Right lobe of liver (tissue), 6 donors: ENCODE measurements at regions not wholly inside any gene's neighbourhood (a gene's known extent, or its start where the extent isn't known, plus 50 kb on each side); places are given as distances from the start of the nearest gene placed in this dataset.

Experiments
- ATAC-seq, 4 donors: fragments of 200-7000 bp; cut with Tn5 transposase; one replicate each; pipeline ENCODE4 v1.9.1; 2020; ENCODE audit warnings: mild to moderate bottlenecking in 4 of 4, moderate library complexity in 4 of 4
- DNase-seq, 3 donors: peaks; one replicate each; pipeline ENCODE4 v3.0.0-alpha.2; 2020
- H3K27ac ChIP-seq, 3 donors: fragments of 200-600 bp; one replicate each; pipeline ENCODE4 v1.8.0; 2022
- H3K27me3 ChIP-seq, 2 donors: fragments of 200-600 bp; one replicate each; pipeline ENCODE4 v1.8.0; 2022
- H3K36me3 ChIP-seq, 4 donors: fragments of 200-600 bp; sonication (generic) in 1 of 4; one replicate each; pipeline versions ENCODE4 v1.5.1 to v1.8.0; 2017 to 2022; ENCODE audit warnings: control low read depth in 1 of 4
- H3K4me1 ChIP-seq, 4 donors: fragments of 200-600 bp; sonication (generic) in 1 of 4; one replicate each; pipeline versions ENCODE4 v1.5.1 to v1.8.0; 2017 to 2022; ENCODE audit warnings: control low read depth in 1 of 4
- H3K4me3 ChIP-seq, 3 donors: fragments of 200-600 bp; one replicate each; pipeline ENCODE4 v1.8.0; 2022
- H3K9me3 ChIP-seq, 4 donors: fragments of 200-600 bp; sonication (generic) in 1 of 4; one replicate each; pipeline versions ENCODE4 v1.5.1 to v1.8.0; 2017 to 2022; ENCODE audit warnings: control low read depth in 1 of 4
- POLR2A ChIP-seq: fragments of 450-650 bp; IDR thresholded peaks from one replicate; pipeline ENCODE4 v1.6.1; 2017; ENCODE audit warnings: antibody characterized with exemption, mild to moderate bottlenecking
- WGBS: methylation state at CpG from one replicate; pipeline ENCODE4 v1.1.6; 2018; ENCODE audit warnings: low coverage, low lambda C conversion rate; ENCODE audit not compliant: insufficient coverage; ENCODE audit errors: missing lambda C conversion rate; 5-methylcytosine and 5-hydroxymethylcytosine counted together
- intact Hi-C, 2 donors: fragments of 100-400 bp; cut with DNase I; formaldehyde crosslinking; loops; one replicate each; pipeline versions ENCODE4 v1.11.2 to v1.14.1; 2022
- TF ChIP-seq, protein P1 (sequence below), 4 donors: fragments of 200-600 bp in 3 of 4; fragments of 450-650 bp in 1 of 4; IDR thresholded peaks; one replicate each; pipeline versions ENCODE4 v1.5.1 to v1.8.0; 2016 to 2022; ENCODE audit warnings: antibody characterized with exemption in 4 of 4, mild to moderate bottlenecking in 2 of 4
- donor health status: DM: no; HTN: yes; CAD: no.
- donor health status: DM: no; HTN: no; CAD: no.
- donor health status: DM: no; HTN: no; CAD: no.
- donor health status: DM: no; HTN: yes; CAD: no.
- donor health status: DM: no; HTN: yes; CAD: no.

DNA sequence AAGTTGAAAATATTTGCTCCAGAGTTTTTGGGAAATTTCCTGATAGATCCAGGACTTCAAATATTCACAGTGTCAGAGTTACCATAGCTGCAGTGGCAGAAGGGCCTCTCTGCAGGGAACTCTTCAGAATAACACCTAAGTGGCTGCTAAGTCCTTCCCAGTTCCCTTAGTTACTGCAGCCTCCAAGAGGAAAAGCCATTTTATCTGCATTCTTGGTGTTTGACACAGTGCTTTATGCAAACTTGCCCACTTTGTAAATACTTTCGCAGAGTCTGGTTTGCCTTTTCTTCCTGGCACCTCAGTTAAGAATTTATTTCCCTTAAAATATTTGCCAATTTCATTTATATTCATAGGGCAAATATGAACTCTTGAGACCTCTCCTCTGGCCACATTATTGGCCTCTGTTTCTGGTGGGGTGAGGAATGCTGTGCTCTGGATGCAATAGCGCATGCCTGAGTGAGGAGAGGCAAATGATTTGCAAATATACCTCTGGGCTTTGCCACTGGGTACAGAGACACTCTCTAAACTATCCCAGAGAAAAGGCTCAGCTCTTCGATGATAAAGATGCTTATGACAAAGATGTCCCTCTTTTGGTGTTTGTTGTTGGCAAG, 566.3 kb upstream of the NR3C2 start:
- DNase-seq (no peak), ATAC-seq (no peak)
- H3K36me3 ChIP-seq: no peaks in the 10 kb centered on the region
- no peaks in the 10 kb centered on the region for H3K27me3 ChIP-seq
- no peak overlapping the region for H3K27ac ChIP-seq
- no peaks in the 10 kb centered on the region for H3K9me3 ChIP-seq
- 58% methylated on average over 3 of the region's 3 CpGs for WGBS
- no peaks in the 10 kb centered on the region for H3K4me1 ChIP-seq
- intact Hi-C loops: no loop called here
- no peak overlapping the region for H3K4me3 ChIP-seq
- TF ChIP-seq POLR2A: no peak
- TF ChIP-seq, protein P1, sequence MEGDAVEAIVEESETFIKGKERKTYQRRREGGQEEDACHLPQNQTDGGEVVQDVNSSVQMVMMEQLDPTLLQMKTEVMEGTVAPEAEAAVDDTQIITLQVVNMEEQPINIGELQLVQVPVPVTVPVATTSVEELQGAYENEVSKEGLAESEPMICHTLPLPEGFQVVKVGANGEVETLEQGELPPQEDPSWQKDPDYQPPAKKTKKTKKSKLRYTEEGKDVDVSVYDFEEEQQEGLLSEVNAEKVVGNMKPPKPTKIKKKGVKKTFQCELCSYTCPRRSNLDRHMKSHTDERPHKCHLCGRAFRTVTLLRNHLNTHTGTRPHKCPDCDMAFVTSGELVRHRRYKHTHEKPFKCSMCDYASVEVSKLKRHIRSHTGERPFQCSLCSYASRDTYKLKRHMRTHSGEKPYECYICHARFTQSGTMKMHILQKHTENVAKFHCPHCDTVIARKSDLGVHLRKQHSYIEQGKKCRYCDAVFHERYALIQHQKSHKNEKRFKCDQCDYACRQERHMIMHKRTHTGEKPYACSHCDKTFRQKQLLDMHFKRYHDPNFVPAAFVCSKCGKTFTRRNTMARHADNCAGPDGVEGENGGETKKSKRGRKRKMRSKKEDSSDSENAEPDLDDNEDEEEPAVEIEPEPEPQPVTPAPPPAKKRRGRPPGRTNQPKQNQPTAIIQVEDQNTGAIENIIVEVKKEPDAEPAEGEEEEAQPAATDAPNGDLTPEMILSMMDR (IDR thresholded peaks at IDR 0.05): no peak

DNA sequence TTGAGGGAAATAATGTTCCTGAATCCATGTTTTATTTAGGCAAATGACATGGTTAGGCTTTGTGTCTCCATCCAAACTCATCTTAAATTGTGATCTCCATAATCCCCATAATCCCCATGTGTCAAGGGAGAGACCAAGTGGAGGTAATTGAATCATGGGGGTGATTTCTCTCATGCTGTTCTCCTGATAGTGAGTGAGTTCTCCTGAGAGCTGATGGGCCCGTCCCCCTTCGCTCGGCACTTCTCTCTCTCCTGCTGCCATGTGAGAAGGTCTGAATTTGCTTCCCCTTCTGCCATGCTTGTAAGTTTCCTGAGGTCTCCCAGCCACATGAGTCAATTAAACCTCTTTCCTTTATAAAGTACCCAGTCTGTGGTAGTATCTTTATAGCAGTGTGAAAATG, 563.0 kb upstream of the NR3C2 start:
- Histone ChIP-seq H3K4me3 (no peak overlapping the region), H3K27me3 (no peaks in the 10 kb centered on the region), H3K9me3 (no peaks in the 10 kb centered on the region), H3K36me3 (no peaks in the 10 kb centered on the region), H3K27ac (no peak overlapping the region), H3K4me1 (no peaks in the 10 kb centered on the region)
- DNase-seq: no peak
- no peak for ATAC-seq
- intact Hi-C loops: no loop called here
- TF ChIP-seq, protein P1 (IDR thresholded peaks at IDR 0.05): no peak
- TF ChIP-seq POLR2A: no peak
- 50% methylated on average over 2 of the region's 3 CpGs for WGBS

DNA sequence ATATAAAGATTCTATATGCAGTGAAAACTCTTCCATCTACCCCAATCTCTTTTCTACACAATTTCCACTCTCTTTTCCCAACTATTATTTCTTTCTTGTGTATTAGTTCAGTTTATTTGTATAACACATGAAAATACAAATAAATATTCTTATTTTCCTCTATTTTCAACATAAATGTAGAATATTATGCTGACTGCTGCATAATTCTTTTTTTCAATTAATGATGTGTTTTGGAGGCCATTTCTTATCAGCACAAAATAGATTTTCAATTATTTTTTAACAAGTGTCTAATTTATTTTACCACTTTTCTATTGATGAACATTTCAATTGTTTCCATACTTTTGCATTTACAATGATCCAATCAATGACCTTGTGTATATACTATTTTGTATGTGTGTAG, 557.7 kb upstream of the NR3C2 start:
- Histone ChIP-seq H3K4me1 (no peaks in the 10 kb centered on the region), H3K36me3 (no peaks in the 10 kb centered on the region), H3K27ac (no peak overlapping the region), H3K9me3 (no peaks in the 10 kb centered on the region), H3K27me3 (no peaks in the 10 kb centered on the region), H3K4me3 (no peak overlapping the region)
- TF ChIP-seq, protein P1 (IDR thresholded peaks at IDR 0.05): no peak
- no peak for TF ChIP-seq POLR2A
- intact Hi-C loops: no loop called here
- ATAC-seq: no peak
- DNase-seq: no peak

DNA sequence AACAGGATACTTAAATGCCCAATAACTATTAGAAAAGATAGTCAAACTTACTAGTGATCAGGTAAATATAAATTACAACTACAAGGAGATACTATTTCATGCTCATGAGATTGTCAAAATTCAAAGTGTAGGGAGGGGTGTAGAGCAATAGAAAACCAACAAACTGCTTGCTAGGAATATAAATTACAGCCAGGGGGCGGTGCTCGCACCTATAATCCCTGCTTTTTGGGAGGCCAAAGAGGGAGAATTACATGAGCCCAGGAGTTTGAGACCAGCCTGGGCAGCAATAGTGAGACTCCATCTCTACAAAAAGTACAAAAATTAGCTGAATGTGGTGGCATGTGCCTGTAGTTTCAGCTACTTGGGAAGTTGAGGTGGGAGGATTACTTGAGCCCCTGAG, 556.5 kb upstream of the NR3C2 start:
- Histone ChIP-seq H3K4me1 (no peaks in the 10 kb centered on the region), H3K27me3 (no peaks in the 10 kb centered on the region), H3K4me3 (no peak overlapping the region), H3K36me3 (no peaks in the 10 kb centered on the region), H3K9me3 (no peaks in the 10 kb centered on the region), H3K27ac (no peak overlapping the region)
- TF ChIP-seq, protein P1 (IDR thresholded peaks at IDR 0.05): peak in 3 of 4 donors; percentile 9 to 21 (median 10)
- TF ChIP-seq POLR2A: no peak
- intact Hi-C loops: no loop called here
- ATAC-seq: no peak
- no peak for DNase-seq
- WGBS: 38% methylated on average over 2 of the region's 2 CpGs

DNA sequence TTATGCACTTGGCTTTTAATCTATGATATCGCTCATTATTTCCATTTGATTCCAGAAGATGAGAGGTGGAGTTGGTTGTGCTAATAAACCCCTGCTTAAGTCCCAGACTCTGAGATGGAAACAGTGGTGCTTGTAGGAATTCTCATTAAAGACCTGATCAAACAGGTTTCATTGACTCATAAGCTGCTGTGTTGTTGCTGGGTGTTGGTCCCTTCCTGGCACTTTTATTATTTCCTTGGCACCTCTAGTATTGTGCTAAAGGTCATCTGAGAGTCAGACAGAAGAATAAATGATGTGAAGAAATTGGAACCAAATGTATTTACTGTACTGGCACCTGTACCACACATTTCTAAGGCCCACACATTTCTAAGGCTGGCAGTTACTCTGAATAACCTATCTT, 544.7 kb upstream of the NR3C2 start:
- ATAC-seq: no peak
- no peak for DNase-seq
- WGBS: 85% methylated on average over 1 of the region's 1 CpG
- no peak overlapping the region for H3K4me3 ChIP-seq
- no peaks in the 10 kb centered on the region for H3K9me3 ChIP-seq
- no peaks in the 10 kb centered on the region for H3K36me3 ChIP-seq
- TF ChIP-seq, protein P1 (IDR thresholded peaks at IDR 0.05): no peak
- no peak for TF ChIP-seq POLR2A
- no peak overlapping the region for H3K27ac ChIP-seq
- no peaks in the 10 kb centered on the region for H3K4me1 ChIP-seq
- H3K27me3 ChIP-seq: no peaks in the 10 kb centered on the region
- intact Hi-C loops: no loop called here
